Loucy (cell line): ENCODE measurements at regions not wholly inside any gene's neighbourhood (a gene's known extent, or its start where the extent isn't known, plus 50 kb on each side); places are given as distances from the start of the nearest gene placed in this dataset.
A peak's percentile ranks its signal among the peaks of the same experiment; 100 is the strongest.
"Not testable (repeated sequence)": the region's sequence is repeated elsewhere in the genome, so short reads cannot be mapped to it uniquely, and the experiment has no call there.

Experiments used
- H2AFZ ChIP-seq: fragments of 200-600 bp; sonication (generic); 2 replicates; pipeline ENCODE4 v1.6.0; 2016; ENCODE audit warnings: antibody characterized with exemption, mild to moderate bottlenecking, low read length, moderate library complexity
- H3F3A ChIP-seq: fragments of 200-600 bp; 2 replicates; pipeline ENCODE4 v1.6.0; 2016; ENCODE audit warnings: antibody characterized with exemption, low read depth, mild to moderate bottlenecking
- H3K27me3 ChIP-seq: fragments of 200-600 bp; sonication (generic); 2 replicates; pipeline ENCODE4 v1.6.1; 2014; ENCODE audit warnings: low read length, mild to moderate bottlenecking; ENCODE audit not compliant: insufficient read depth, poor library complexity, severe bottlenecking
- H3K36me3 ChIP-seq: fragments of 200-600 bp; sonication (generic); 2 replicates; pipeline ENCODE4 v1.6.1; 2016; ENCODE audit warnings: low read length; ENCODE audit not compliant: insufficient read depth
- H3K4me1 ChIP-seq: fragments of 200-600 bp; sonication (generic); 2 replicates; pipeline ENCODE4 v1.5.1; 2014; ENCODE audit warnings: low read length, mild to moderate bottlenecking; ENCODE audit not compliant: insufficient read depth, poor library complexity, severe bottlenecking
- H3K4me2 ChIP-seq: fragments of 200-600 bp; sonication (generic); 2 replicates; pipeline ENCODE4 v1.6.0; 2014; ENCODE audit warnings: antibody characterized with exemption, low read length, low read depth, mild to moderate bottlenecking; ENCODE audit not compliant: poor library complexity, severe bottlenecking
- H3K4me3 ChIP-seq: fragments of 200-600 bp; sonication (generic); 2 replicates; pipeline ENCODE4 v1.5.1; 2014; ENCODE audit warnings: low read length, mild to moderate bottlenecking, mixed read lengths; ENCODE audit not compliant: poor library complexity, severe bottlenecking
- H3K79me2 ChIP-seq: fragments of 200-600 bp; sonication (generic); 2 replicates; pipeline ENCODE4 v1.6.1; 2014; ENCODE audit warnings: low read length; ENCODE audit not compliant: insufficient read depth
- H3K9ac ChIP-seq: fragments of 200-600 bp; sonication (generic); 2 replicates; pipeline ENCODE4 v1.6.0; 2014; ENCODE audit warnings: mild to moderate bottlenecking, low read depth, low read length, moderate library complexity; ENCODE audit not compliant: poor library complexity, severe bottlenecking
- H3K9me2 ChIP-seq: fragments of 200-600 bp; sonication (generic); replicated peaks from 2 replicates; pipeline ENCODE4 v1.6.1; 2016; ENCODE audit warnings: low read depth, low read length, mixed read lengths
- H3K9me3 ChIP-seq: fragments of 200-600 bp; sonication (generic); 2 replicates; pipeline ENCODE4 v1.6.1; 2014; ENCODE audit warnings: mild to moderate bottlenecking, antibody characterized with exemption, low read length, low read depth; ENCODE audit not compliant: insufficient read depth
- H4K20me1 ChIP-seq: fragments of 200-600 bp; sonication (generic); 2 replicates; pipeline ENCODE4 v1.6.0; 2014; ENCODE audit warnings: antibody characterized with exemption, low read length, mild to moderate bottlenecking; ENCODE audit not compliant: insufficient read depth, poor library complexity, severe bottlenecking
- CTCF ChIP-seq: fragments of 200-600 bp; sonication (generic); conservative IDR thresholded peaks from 2 replicates; pipeline ENCODE4 v1.5.1; 2014; ENCODE audit warnings: mild to moderate bottlenecking, antibody characterized with exemption, low read length
- EZH2phosphoT487 ChIP-seq: fragments of 200-600 bp; IDR thresholded peaks from 2 replicates; pipeline ENCODE4 v1.6.1; 2018; ENCODE audit warnings: antibody characterized with exemption, mild to moderate bottlenecking, moderate library complexity, borderline replicate concordance

GRCh38 chr1:168466714-168467131 lies 77.1 kb downstream of the XCL2 start:
- peaks cover 48% of the 10 kb centered on the region for H3K4me1 ChIP-seq
- H4K20me1 ChIP-seq: no peaks in the 10 kb centered on the region
- H2AFZ ChIP-seq: no peak overlapping the region
- no peaks in the 10 kb centered on the region for H3F3A ChIP-seq
- H3K79me2 ChIP-seq: no peaks in the 10 kb centered on the region
- H3K36me3 ChIP-seq: no peaks in the 10 kb centered on the region
- H3K4me2 ChIP-seq: peak overlapping the region; percentile 64
- H3K4me3 ChIP-seq: peak overlapping the region; percentile 32
- no peaks in the 10 kb centered on the region for H3K27me3 ChIP-seq
- no peak for TF ChIP-seq EZH2phosphoT487
- H3K9me3 ChIP-seq: peaks cover 4% of the 10 kb centered on the region; the same call in 1 of the 2 replicates
- peak overlapping the region; percentile 1 for H3K9ac ChIP-seq
- H3K9me2 ChIP-seq: no peaks in the 10 kb centered on the region

- Histone ChIP-seq H3K4me1 (peaks cover 48% of the 10 kb centered on the region), H2AFZ (no peak overlapping the region), H3K4me2 (peak overlapping the region; percentile 64), H3K36me3 (no peaks in the 10 kb centered on the region), H3K9ac (peak overlapping the region; percentile 1), H3K4me3 (peak overlapping the region; percentile 32), H3K27me3 (no peaks in the 10 kb centered on the region), H3K9me2 (no peaks in the 10 kb centered on the region), H3F3A (no peaks in the 10 kb centered on the region), H3K79me2 (no peaks in the 10 kb centered on the region), H4K20me1 (no peaks in the 10 kb centered on the region), H3K9me3 (peaks cover 4% of the 10 kb centered on the region; the same call in 1 of the 2 replicates)
- TF ChIP-seq EZH2phosphoT487: no peak
- TF ChIP-seq CTCF: no peak
These were observed 77.6 kb downstream of the XCL2 start for GRCh38 chr1:168466092-168466713.

GRCh38 chr1:168461108-168461507 lies 82.7 kb downstream of the XCL2 start:
- not testable (repeated sequence) for H3F3A ChIP-seq, H3K9ac ChIP-seq, H3K4me1 ChIP-seq, H3K79me2 ChIP-seq, H3K27me3 ChIP-seq, H3K36me3 ChIP-seq, H4K20me1 ChIP-seq, H2AFZ ChIP-seq, H3K9me3 ChIP-seq, H3K9me2 ChIP-seq, H3K4me3 ChIP-seq, H3K4me2 ChIP-seq

DNA sequence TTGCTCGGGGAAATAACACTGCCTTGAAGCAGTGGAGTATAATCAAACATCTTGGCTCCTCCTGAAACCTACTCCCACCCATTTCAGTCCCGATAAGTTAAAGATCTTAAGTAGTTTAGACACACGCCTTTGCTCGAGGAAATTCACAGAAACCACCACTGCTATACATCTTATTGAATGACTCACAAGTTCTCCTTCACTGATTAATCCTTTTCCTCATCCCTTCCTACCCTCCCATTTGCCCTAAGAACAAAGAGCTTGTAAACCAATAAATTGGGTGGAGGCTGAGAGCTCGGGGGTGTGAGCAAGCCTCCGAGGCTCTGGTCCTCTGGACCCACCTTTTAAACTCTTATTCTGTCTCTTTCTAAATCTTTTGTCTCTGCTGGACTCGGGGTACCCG lies 86.5 kb downstream of the XCL2 start:
- not testable (repeated sequence) for H3K27me3 ChIP-seq, H4K20me1 ChIP-seq, H3K9me3 ChIP-seq, H3K79me2 ChIP-seq, H3F3A ChIP-seq, H3K4me1 ChIP-seq, H3K9ac ChIP-seq, H3K9me2 ChIP-seq, H3K36me3 ChIP-seq, H2AFZ ChIP-seq, H3K4me3 ChIP-seq, H3K4me2 ChIP-seq
